AML-193 (cell line): ENCODE measurements at regions not wholly inside any gene's neighbourhood (a gene's known extent, or its start where the extent isn't known, plus 50 kb on each side); places are given as distances from the start of the nearest gene placed in this dataset.
"Not testable (repeated sequence)": the region's sequence is repeated elsewhere in the genome, so short reads cannot be mapped to it uniquely, and the experiment has no call there.

Experiments used
- DNase-seq, 2 experiments: peaks; one replicate each; lab custom pipeline; 2025; lab: John Stamatoyannopoulos, UW

- no peak for DNase-seq
Measured at GRCh38 chr3:103787879-103788278, 1353.1 kb downstream of the ZPLD1 start.

- DNase-seq, result no peak
Measured at GRCh38 chr3:103791786-103792515, 1357.1 kb downstream of the ZPLD1 start.

GRCh38 chr3:103794656-103795055, 1359.8 kb downstream of the ZPLD1 start:
- no peak for DNase-seq

- DNase-seq, result no peak
Measured at GRCh38 chr3:103796068-103796467, 1361.3 kb downstream of the ZPLD1 start.

GRCh38 chr3:103803787-103804186, 1369.0 kb downstream of the ZPLD1 start:
- DNase-seq, result no peak

GRCh38 chr3:103810167-103810566, 1375.4 kb downstream of the ZPLD1 start:
- DNase-seq, result no peak

- DNase-seq, result no peak
Measured at GRCh38 chr3:103813955-103814354, 1379.1 kb downstream of the ZPLD1 start.

- DNase-seq, result no peak
Measured at GRCh38 chr3:103818398-103818797, 1383.6 kb downstream of the ZPLD1 start.

GRCh38 chr3:103818800-103819199, 1384.0 kb downstream of the ZPLD1 start:
- DNase-seq, result no peak

- no peak for DNase-seq
Measured at GRCh38 chr3:103825586-103825985, 1390.8 kb downstream of the ZPLD1 start.

GRCh38 chr3:103829723-103830326, 1395.0 kb downstream of the ZPLD1 start:
- no peak for DNase-seq

GRCh38 chr3:103847081-103848062, 1412.6 kb downstream of the ZPLD1 start:
- DNase-seq, result no peak

- DNase-seq, result no peak
Measured at GRCh38 chr3:103851793-103852192, 1417.0 kb downstream of the ZPLD1 start.

GRCh38 chr3:103862415-103862814, 1427.6 kb downstream of the ZPLD1 start:
- DNase-seq, result no peak

- no peak for DNase-seq
Measured at GRCh38 chr3:103863381-103863780, 1428.6 kb downstream of the ZPLD1 start.

- no peak for DNase-seq
Measured at GRCh38 chr3:103866113-103866512, 1431.3 kb downstream of the ZPLD1 start.

- DNase-seq, result no peak
Measured at GRCh38 chr3:103873021-103873420, 1438.2 kb downstream of the ZPLD1 start.

- DNase-seq, result no peak
Measured at GRCh38 chr3:103873897-103874545, 1439.2 kb downstream of the ZPLD1 start.

- DNase-seq, result not testable (repeated sequence)
Measured at GRCh38 chr3:103881809-103882208, 1447.0 kb downstream of the ZPLD1 start.

- no peak for DNase-seq
Measured at GRCh38 chr3:103889675-103890074, 1454.9 kb downstream of the ZPLD1 start.

GRCh38 chr3:103894162-103894822, 1459.5 kb downstream of the ZPLD1 start:
- no peak for DNase-seq
